CD4-positive, alpha-beta T cell treated with Interleukin-2 at 100 ng/mL for 4 hours (primary cell): ENCODE measurements at regions not wholly inside any gene's neighbourhood (a gene's known extent, or its start where the extent isn't known, plus 50 kb on each side); places are given as distances from the start of the nearest gene placed in this dataset.

Experiments used
- DNase-seq: peaks from one replicate; pipeline ENCODE4 v3.0.0-alpha.2; 2020; ENCODE audit warnings: low spot score

DNA sequence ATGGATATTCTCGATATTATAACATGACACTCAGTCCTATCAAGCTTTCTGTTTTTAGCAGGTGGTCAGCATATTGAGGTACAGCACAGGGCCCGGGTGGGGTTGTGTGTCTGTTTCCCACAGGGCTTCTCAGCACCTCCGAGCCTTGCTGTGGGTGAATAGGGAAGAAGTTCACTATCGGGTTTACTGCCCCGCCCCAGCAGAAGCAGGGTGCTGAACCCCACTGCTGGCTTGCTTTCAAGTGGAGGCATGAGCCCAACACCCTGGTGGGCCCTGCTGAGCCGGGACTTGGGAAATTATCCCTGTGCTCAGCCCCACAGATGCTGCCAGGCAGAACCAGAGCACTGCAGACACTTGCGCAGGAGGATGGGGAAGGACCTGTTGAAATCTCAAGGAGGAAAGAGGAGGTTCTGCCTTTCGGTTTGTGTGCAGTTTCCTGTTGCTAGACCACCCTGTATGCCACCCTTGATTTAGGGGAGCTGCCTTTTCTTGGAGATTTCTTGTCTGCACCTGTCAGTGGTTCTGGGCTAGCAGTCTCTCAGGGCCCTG lies 270.3 kb upstream of the SALL3 start:
- no peak for DNase-seq

DNA sequence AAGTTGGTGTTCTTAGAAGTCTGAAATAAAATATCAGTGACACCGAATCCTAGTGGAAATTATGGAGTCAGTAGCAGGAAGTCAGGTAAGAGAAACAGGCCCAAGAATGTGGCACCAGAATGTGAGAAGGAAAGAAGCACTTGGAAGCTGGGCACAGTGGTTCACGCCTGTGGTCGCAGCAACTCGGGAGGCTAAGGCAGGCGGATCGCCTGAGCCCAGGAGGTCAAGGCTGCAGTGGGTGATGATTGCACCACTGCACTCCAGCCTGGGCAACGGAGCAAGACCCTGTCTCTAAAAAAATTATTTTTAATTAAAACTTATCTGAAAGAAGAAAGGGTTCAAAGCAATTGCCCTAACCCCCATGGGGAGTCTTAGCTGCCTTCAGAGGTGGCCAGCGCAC lies 268.3 kb upstream of the SALL3 start:
- DNase-seq, result no peak

DNA sequence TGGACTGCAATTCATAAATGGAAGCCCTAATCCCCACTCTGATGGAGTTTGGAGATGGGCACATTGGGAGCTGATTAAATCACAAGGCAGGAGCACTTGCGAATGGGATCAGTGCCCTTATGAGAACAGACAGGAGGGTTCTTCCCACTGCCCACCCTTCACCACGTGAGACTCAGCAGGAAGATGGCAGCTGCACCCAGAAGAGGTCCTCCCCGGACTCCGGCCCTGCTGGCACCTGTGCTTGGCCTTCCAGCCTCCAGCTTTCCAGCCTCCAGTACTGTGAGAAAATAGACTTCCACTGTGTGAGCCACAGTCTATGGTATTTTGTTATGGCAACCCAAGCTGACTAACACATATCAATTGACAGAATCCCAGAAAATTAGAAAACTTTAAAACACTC lies 267.6 kb upstream of the SALL3 start:
- DNase-seq, result no peak

GRCh38 chr18:78713069-78713468 lies 266.5 kb upstream of the SALL3 start:
- DNase-seq, result no peak

- no peak for DNase-seq
Observed at GRCh38 chr18:78713726-78714125, 265.9 kb upstream of the SALL3 start.

GRCh38 chr18:78716022-78716421 lies 263.6 kb upstream of the SALL3 start:
- DNase-seq, result no peak

DNA sequence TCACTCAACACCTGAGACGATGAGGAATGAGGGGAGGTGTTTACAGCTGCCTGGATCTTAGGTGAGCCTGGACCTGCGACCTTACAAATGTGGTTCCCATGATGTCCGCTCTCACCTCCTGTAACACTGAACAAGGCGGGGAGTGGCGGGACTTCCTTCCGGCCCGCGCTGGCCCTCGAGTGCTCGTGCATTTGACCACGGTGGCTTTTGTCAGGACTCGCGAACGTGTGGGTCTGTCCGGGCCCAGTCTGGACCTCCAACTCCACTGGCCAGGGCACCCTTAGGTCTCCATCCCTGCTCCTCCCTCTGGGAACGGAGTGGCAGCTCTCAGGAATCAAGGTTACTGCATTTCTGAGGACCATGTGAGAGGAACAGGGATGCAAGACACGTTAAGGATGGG lies 263.0 kb upstream of the SALL3 start:
- no peak for DNase-seq

- no peak for DNase-seq
Observed at GRCh38 chr18:78717051-78717765, 262.4 kb upstream of the SALL3 start.

DNA sequence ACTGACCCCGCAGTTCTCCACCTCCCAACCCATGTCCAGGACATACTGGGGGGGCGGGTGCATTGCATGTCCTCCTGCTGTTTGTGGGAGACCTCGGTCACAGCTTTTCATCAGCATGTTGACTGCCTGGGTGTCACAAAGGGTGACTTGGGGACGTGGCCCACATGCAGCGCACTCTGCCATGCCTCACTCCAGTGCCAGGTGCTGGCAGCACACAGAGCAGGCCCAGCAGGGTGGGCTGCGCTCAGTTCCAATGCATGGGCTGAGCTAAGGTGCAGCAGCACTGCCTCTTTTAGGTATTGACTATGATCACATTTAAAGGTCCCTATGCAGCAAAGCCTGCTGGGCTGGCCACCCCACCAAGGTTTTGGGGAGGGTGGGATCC lies 261.9 kb upstream of the SALL3 start:
- no peak for DNase-seq

DNA sequence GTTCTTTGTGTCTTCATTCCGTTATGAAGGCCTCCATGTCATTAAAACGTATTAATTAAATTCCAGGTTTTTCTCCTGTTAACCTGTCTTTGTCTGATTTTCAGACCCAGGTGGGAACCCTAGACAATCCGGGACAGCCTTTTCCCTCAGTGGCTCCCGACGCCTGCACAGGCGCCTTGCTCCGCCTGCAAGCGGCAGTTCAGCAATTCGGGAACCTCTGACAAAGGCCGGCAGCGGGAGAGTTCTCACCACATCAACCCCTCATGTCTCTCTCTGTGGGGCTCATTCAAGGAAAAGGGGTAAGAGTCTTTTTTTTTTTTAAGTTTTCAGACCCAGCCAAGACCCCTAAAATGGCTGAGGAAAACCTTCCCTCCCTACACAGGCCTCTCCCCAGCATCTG lies 259.8 kb upstream of the SALL3 start:
- no peak for DNase-seq

DNA sequence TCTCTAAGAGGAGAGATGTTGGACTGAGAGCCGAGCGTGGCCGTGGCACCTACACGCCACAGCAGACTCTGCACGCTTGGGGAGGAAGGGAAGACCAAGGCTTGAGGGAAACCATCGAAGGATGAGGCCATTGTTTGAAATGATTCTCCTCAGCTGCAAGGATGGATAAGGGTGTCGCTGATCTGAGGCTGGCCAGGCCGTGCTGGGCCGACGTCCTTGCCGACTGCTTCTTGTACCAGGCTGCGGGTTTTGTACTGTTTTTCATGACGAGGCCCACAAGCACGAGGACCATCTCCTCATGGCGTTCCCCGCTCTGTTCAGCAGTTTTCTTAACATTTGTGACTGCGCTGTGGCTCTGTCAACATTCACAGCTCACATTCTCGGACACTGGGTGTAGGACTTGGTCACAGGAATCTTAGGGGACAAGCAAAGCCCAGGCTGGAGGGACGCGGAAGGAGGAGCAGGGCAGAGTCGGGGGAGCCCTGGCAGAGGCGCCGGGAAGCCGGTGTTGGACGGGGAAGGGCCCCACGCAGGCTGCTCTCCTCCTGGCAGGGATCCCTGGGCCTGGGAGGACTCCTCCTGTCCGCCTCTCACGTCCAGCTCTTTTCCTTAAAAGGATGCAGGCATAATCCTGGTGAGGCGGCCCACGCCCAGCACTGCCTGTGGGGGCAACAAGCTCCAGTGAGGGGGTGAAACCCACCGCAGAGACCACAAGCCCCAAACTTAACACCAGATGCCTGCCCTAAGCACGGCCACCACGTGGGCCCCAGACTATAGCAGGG lies 259.0 kb upstream of the SALL3 start:
- no peak for DNase-seq

GRCh38 chr18:78721238-78721875 lies 258.3 kb upstream of the SALL3 start:
- DNase-seq, result no peak

GRCh38 chr18:78721981-78722380 lies 257.6 kb upstream of the SALL3 start:
- DNase-seq, result no peak

DNA sequence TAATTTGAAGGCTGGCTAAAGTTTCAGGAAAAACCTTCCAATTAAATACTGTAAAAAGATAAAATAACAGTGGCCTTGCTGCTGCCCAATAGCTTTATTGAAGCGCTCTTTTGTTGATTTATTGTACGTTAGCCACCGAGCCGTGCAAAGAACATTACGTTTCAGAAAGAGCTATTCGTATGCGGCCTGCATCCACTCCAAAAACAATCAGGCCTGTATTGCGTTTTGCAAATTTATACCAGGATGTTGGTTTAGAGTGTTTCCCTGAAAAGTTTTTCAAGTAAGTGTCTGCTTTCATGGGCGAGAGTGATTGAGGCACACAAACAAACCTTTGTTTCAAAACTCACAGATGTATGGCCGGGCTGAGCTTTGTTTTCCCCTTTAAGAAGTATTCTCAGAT lies 257.2 kb upstream of the SALL3 start:
- no peak for DNase-seq

- DNase-seq, result no peak
Observed at GRCh38 chr18:78722929-78723710, 256.5 kb upstream of the SALL3 start.

DNA sequence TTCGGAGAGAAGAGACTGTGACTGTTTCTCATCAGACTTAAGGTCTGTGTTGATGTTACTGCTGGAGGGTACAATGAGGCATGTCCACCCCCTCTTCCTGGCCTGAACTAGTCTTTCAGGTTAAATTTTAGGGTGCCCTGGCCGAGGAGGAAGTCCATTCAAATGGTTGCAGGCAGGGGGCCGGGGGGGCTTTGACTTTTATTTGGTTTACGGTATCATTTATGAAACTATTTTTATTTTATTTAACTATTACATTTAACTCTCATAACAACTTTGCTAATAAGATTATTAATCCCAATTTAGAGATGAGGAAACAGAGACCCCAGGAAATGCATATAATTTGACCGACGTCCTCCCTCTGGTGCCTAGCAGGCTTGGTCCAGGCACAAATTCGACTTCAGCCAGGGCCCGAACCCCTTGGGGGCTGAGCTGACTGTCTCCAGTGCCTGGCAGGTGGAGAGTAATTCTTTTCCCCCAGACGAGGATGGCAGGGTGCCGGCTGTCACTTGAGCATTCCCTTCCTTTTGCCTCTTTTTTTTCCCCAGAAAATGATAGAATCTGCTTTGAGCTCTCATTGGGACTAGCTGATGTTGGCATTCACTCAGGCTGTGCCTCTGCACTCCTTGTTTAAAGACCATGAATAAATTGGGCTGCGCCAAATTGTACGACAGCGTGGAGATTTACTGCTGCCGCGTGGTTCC lies 255.3 kb upstream of the SALL3 start:
- no peak for DNase-seq

DNA sequence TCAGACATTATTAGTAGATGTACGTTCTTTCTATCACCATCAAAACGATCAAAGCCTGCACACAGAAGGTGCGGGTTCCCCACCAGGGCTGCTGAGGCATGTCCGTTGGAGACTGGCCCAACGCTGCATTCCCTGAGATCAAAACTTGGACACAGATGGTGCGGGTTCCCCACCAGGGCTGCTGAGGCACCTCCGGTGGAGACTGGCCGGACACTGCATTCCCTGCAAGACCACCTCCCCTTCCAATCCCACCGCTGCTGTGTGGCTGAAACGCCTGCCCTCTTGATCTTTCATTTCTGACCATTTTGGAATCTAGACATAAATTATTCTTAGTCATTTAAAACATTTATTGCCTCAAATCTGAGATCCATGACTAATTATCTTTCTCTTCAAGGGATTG lies 254.2 kb upstream of the SALL3 start:
- DNase-seq, result no peak

DNA sequence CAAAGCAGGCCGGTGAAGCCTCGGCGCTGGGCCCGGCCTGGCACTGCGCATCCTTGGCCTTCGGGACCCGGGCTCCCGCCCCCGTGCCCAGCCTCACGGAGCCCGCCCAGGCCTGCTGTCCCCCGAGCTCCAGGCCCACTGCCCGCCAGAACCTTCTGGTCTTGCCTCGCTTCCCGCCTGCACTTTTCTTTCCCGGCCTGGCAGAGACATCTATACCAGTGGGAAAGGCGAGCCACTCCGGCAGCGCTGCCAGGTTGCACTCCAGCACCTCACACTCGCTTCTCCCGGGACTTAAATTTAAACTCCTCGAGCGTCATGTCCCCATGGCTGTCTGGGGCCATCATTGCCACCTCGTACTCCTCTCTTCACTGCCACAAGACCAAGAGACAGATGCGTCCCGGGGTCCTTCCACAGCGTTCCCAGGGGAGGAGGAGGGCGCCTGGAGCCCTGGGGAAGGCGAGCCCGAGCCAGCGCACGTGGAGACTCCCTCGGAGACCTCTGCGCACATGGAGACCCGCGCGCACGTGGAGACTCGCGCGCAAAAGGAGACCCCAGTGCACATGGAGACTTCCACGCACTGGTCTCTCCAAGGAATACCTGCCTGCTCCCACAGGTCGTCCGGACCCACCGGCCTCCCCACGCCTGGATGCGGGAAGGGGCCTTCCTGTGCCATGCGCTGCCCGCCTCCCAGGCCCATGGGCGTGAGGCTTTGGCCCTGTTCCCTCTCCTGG lies 253.1 kb upstream of the SALL3 start:
- no peak for DNase-seq

DNA sequence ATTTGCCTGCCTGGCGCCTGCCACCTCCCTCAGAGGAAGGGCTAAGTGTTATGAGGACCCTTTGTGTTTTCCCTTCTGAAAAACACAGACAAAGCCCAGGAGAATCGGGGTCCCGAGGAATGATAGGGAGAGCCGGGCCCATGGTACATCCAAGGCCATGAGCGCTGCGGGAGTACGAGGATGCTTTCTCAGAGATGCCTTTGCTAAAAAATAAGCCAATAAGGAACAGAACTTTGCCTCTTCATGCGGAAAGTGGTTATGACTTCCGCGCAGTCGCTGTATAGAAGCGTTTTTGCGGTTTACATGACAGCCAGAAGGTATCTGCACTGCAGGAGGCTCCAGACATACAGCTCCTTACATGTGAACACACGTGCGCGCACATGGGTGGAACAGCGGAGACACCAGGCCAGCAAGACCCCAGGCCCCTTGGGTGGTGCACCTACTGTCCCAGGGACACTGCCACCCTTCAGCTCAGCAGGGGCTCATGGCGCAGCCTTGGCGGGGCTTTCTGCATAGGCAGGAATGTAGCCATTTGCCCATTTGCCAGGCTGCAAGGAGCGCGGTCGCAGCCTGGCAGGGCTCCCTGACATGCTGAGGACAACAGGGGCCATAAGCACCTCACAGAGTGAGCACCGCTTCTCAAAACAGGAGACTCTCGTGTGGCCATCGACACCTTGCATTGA lies 252.4 kb upstream of the SALL3 start:
- no peak for DNase-seq
